Bone marrow (tissue), 2 donors: ENCODE measurements at regions not wholly inside any gene's neighbourhood (a gene's known extent, or its start where the extent isn't known, plus 50 kb on each side); places are given as distances from the start of the nearest gene placed in this dataset.

ENCODE experiments used
- DNase-seq, 2 donors: peaks; one replicate each; lab custom pipeline; 2025; lab: John Stamatoyannopoulos, UW

GRCh38 chr5:96035796-96036195, 74.1 kb upstream of the ELL2 start:
- DNase-seq, result no peak

- no peak for DNase-seq
Measured at GRCh38 chr5:96033116-96033515, 71.5 kb upstream of the ELL2 start.

- DNase-seq, result no peak
Measured at GRCh38 chr5:96031811-96032261, 70.2 kb upstream of the ELL2 start.

GRCh38 chr5:96031180-96031579, 69.5 kb upstream of the ELL2 start:
- DNase-seq, result no peak

GRCh38 chr5:96026406-96027041, 64.9 kb upstream of the ELL2 start:
- no peak for DNase-seq

- DNase-seq, result no peak
Measured at GRCh38 chr5:96024683-96025475, 63.2 kb upstream of the ELL2 start.

- no peak for DNase-seq
Measured at GRCh38 chr5:96023518-96023917, 61.9 kb upstream of the ELL2 start.

- DNase-seq, result no peak
Measured at GRCh38 chr5:96022971-96023370, 61.3 kb upstream of the ELL2 start.

- no peak for DNase-seq
Measured at GRCh38 chr5:96017951-96018350, 56.3 kb upstream of the ELL2 start.

GRCh38 chr5:96016216-96016615, 54.6 kb upstream of the ELL2 start:
- DNase-seq, result no peak

GRCh38 chr5:96015709-96016108, 54.1 kb upstream of the ELL2 start:
- no peak for DNase-seq

GRCh38 chr5:96014395-96014794, 52.7 kb upstream of the ELL2 start:
- no peak for DNase-seq

GRCh38 chr5:96013254-96013653, 51.6 kb upstream of the ELL2 start:
- no peak for DNase-seq

GRCh38 chr5:96012399-96012798, 50.7 kb upstream of the ELL2 start:
- no peak for DNase-seq
